ENCODE measurements at regions not wholly inside any gene's neighbourhood (a gene's known extent, or its start where the extent isn't known, plus 50 kb on each side); places are given as distances from the start of the nearest gene placed in this dataset.

GRCh38 chr10:113422371-113422770 is 130.5 kb upstream of the HABP2 start:
- Histone ChIP-seq H3K27ac (ENCODE audit: low read length) (no peak overlapping the region), H3K9me3 (ENCODE audit: low read length) (peaks cover 2% of the 10 kb centered on the region), H3F3A (ENCODE audit: insufficient read depth, low read length, poor library complexity, severe bottlenecking) (no peaks in the 10 kb centered on the region), H3K27me3 (ENCODE audit: insufficient read depth, low read depth, low read length) (no peaks in the 10 kb centered on the region), H3K79me2 (replicated peaks; ENCODE audit: insufficient read depth, low read length) (no peaks in the 10 kb centered on the region), H2AFZ (ENCODE audit: low read depth, low read length) (no peak overlapping the region), H3K9ac (ENCODE audit: low read length) (no peak overlapping the region), H3K9me2 (ENCODE audit: insufficient read depth, low read length) (no peaks in the 10 kb centered on the region), H4K20me1 (ENCODE audit: insufficient read depth) (no peaks in the 10 kb centered on the region), H3K4me2 (ENCODE audit: low read length) (no peak overlapping the region), H3K36me3 (ENCODE audit: insufficient read depth, low read length) (no peaks in the 10 kb centered on the region), H3K4me3 (ENCODE audit: low read length) (no peak overlapping the region)
- TF ChIP-seq, protein P1, sequence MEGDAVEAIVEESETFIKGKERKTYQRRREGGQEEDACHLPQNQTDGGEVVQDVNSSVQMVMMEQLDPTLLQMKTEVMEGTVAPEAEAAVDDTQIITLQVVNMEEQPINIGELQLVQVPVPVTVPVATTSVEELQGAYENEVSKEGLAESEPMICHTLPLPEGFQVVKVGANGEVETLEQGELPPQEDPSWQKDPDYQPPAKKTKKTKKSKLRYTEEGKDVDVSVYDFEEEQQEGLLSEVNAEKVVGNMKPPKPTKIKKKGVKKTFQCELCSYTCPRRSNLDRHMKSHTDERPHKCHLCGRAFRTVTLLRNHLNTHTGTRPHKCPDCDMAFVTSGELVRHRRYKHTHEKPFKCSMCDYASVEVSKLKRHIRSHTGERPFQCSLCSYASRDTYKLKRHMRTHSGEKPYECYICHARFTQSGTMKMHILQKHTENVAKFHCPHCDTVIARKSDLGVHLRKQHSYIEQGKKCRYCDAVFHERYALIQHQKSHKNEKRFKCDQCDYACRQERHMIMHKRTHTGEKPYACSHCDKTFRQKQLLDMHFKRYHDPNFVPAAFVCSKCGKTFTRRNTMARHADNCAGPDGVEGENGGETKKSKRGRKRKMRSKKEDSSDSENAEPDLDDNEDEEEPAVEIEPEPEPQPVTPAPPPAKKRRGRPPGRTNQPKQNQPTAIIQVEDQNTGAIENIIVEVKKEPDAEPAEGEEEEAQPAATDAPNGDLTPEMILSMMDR (IDR thresholded peaks at IDR 0.05; ENCODE audit: poor library complexity, severe bottlenecking), result no peak
- TF ChIP-seq EP300 (conservative IDR thresholded peaks at IDR 0.05; ENCODE audit: poor library complexity, severe bottlenecking) (no peak), POLR2AphosphoS5 (IDR thresholded peaks at IDR 0.05) (no peak), TAF1 (IDR thresholded peaks at IDR 0.05; ENCODE audit: low read depth) (no peak), EZH2 (IDR thresholded peaks at IDR 0.05; ENCODE audit: borderline replicate concordance, insufficient read depth, low read length, poor library complexity, severe bottlenecking) (no peak)

DNA sequence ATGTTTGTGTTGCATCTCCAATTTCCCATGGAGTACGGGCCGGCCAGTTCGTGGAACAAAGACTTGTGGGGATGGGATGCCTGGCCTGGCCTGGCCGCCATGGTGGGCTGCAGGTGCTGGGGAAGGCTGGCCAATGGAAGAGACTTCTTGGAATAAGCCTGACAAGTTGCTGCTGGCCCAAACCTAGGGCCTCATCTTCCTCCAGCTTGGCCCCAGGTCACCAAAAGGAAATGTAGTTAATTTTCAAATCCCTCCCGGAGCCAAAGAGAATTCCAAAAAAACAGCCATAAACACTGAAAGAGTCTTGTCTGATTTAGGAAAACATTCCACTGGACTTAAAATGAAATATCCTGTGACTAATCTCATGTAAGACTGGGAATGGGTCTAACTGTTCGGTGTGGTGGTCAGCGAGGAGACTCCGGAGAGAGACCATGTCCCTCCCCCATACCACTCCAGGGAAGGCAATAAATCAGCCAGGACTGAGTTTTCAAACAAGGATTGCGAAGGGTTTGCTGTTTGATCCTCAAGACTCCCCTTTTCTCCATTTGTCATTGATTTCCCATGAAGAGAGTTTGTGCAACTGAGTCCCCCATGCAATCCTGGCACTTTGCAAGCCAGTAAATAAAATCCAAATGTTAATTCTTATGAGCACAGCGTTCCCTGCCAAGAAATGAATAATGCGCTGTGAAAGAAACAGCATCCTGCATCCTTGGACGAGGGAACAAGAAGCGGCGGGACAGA is 128.7 kb upstream of the HABP2 start:
- Histone ChIP-seq H3F3A (ENCODE audit: insufficient read depth, low read length, poor library complexity, severe bottlenecking) (no peaks in the 10 kb centered on the region), H3K79me2 (replicated peaks; ENCODE audit: insufficient read depth, low read length) (no peaks in the 10 kb centered on the region), H3K4me2 (ENCODE audit: low read length) (no peak overlapping the region), H3K27me3 (ENCODE audit: insufficient read depth, low read depth, low read length) (no peaks in the 10 kb centered on the region), H3K9me3 (ENCODE audit: low read length) (peaks cover under 1% of the 10 kb centered on the region), H3K4me3 (ENCODE audit: low read length) (no peak overlapping the region), H3K36me3 (ENCODE audit: insufficient read depth, low read length) (no peaks in the 10 kb centered on the region), H3K9me2 (ENCODE audit: insufficient read depth, low read length) (no peaks in the 10 kb centered on the region), H3K9ac (ENCODE audit: low read length) (no peak overlapping the region), H4K20me1 (ENCODE audit: insufficient read depth) (no peaks in the 10 kb centered on the region), H2AFZ (ENCODE audit: low read depth, low read length) (no peak overlapping the region), H3K27ac (ENCODE audit: low read length) (no peak overlapping the region)
- TF ChIP-seq, protein P1 (IDR thresholded peaks at IDR 0.05; ENCODE audit: poor library complexity, severe bottlenecking), result no peak
- TF ChIP-seq, protein P2, sequence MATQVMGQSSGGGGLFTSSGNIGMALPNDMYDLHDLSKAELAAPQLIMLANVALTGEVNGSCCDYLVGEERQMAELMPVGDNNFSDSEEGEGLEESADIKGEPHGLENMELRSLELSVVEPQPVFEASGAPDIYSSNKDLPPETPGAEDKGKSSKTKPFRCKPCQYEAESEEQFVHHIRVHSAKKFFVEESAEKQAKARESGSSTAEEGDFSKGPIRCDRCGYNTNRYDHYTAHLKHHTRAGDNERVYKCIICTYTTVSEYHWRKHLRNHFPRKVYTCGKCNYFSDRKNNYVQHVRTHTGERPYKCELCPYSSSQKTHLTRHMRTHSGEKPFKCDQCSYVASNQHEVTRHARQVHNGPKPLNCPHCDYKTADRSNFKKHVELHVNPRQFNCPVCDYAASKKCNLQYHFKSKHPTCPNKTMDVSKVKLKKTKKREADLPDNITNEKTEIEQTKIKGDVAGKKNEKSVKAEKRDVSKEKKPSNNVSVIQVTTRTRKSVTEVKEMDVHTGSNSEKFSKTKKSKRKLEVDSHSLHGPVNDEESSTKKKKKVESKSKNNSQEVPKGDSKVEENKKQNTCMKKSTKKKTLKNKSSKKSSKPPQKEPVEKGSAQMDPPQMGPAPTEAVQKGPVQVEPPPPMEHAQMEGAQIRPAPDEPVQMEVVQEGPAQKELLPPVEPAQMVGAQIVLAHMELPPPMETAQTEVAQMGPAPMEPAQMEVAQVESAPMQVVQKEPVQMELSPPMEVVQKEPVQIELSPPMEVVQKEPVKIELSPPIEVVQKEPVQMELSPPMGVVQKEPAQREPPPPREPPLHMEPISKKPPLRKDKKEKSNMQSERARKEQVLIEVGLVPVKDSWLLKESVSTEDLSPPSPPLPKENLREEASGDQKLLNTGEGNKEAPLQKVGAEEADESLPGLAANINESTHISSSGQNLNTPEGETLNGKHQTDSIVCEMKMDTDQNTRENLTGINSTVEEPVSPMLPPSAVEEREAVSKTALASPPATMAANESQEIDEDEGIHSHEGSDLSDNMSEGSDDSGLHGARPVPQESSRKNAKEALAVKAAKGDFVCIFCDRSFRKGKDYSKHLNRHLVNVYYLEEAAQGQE (IDR thresholded peaks at IDR 0.05; ENCODE audit: borderline replicate concordance), result no peak
- TF ChIP-seq RAD21 (conservative IDR thresholded peaks at IDR 0.05), result no peak
- no peak for TF ChIP-seq EZH2 (IDR thresholded peaks at IDR 0.05; ENCODE audit: borderline replicate concordance, insufficient read depth, low read length, poor library complexity, severe bottlenecking)
- TF ChIP-seq MXI1 (conservative IDR thresholded peaks at IDR 0.05; ENCODE audit: poor library complexity, severe bottlenecking), result no peak
- no peak for TF ChIP-seq POLR2AphosphoS5 (IDR thresholded peaks at IDR 0.05)
- no peak for TF ChIP-seq EP300 (conservative IDR thresholded peaks at IDR 0.05; ENCODE audit: poor library complexity, severe bottlenecking)
- no peak for TF ChIP-seq SMC3 (conservative IDR thresholded peaks at IDR 0.05; ENCODE audit: poor library complexity)
- TF ChIP-seq TAF1 (IDR thresholded peaks at IDR 0.05; ENCODE audit: low read depth), result no peak
